DMS79 (cell line): ENCODE measurements at regions not wholly inside any gene's neighbourhood (a gene's known extent, or its start where the extent isn't known, plus 50 kb on each side); places are given as distances from the start of the nearest gene placed in this dataset.

Experiments used
- DNase-seq: peaks from one replicate; lab custom pipeline; 2025; lab: John Stamatoyannopoulos, UW

- DNase-seq = no peak
Observed at GRCh38 chr22:48579043-48579927, 1248.4 kb downstream of the BRD1 start.

DNA sequence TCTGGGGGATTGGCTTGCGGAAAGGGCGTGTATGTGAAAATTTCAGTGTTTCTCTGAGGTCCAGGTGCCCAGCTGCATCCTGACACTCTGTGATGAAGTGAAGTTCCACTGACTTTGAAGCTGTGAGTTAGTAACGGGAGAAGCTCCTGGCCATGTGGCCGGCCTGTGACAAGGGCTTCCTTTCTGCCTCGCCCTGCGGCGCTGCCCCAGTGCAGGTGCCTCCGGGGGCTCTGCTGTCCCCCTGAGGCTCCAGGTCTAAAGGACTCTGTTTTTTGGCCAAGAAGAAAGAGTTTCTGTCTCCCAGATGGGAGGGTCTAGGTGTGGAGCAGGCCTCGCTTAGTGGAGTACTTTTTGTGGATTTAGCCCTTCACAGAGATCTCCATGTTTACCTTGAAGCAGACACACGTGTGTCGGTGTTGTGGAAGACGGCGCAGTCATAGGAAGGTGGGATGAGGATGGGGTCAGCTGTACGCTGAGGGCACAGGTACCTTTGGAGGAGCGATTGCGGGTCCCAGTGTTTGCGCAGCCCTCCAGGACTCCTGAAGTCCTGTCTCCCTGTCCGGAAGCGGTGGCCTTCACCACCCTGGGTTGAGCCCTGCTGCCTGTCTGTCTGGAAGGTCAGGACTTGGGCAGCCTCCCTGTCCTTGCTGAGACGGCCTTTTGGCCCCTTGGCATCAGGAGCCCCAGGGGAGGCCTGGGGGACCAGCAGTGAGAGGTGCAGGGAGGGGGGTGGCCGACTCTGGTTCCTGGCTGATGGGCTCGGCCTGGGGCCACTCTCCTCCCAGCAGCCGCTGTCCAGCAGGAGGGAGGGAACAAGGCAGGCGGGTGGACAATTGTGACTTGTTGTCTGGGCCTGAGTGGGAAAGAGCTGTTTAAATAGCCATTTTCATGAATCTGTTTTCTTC is 1249.3 kb downstream of the BRD1 start:
- DNase-seq = no peak

GRCh38 chr22:48577691-48578090 is 1250.0 kb downstream of the BRD1 start:
- DNase-seq = no peak

DNA sequence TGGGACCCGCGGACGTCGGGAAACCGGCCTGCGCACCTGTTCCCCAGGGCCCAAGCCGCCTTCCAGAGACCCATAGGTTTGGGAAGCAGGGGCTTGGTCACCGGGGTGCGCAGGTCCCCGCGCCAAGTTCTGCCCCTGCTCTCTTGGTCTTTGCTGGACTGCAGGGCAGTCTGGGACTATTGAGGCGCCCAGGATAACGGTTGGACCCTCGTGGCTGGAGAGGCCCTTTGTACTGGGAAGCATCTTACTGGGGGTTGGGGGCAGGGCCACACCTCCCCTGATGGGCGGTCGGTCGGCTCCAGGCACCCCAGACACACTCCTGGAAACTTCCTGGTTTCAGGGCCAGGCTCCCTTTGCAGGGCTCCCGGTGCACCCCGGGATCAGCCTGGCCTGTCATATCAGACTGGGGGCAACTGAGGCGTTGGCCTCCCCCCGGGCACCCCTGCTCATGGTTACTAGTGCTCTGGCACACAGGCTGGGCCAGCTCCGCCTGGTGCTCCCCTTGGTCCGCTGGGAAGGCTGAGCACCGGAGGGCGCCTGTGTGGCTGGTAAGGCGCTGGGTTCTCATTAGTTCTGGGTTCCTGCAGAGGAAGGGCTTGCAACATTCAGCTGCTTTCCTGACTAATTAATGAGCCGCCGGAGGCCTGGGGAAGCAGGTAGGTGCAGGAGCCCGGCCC is 1250.5 kb downstream of the BRD1 start:
- no peak for DNase-seq

GRCh38 chr22:48576333-48577013 is 1251.2 kb downstream of the BRD1 start:
- no peak for DNase-seq

- DNase-seq = no peak
Observed at GRCh38 chr22:48575618-48576332, 1251.9 kb downstream of the BRD1 start.

GRCh38 chr22:48574776-48575617 is 1252.7 kb downstream of the BRD1 start:
- DNase-seq = no peak

- DNase-seq = no peak
Observed at GRCh38 chr22:48573766-48574165, 1253.9 kb downstream of the BRD1 start.

DNA sequence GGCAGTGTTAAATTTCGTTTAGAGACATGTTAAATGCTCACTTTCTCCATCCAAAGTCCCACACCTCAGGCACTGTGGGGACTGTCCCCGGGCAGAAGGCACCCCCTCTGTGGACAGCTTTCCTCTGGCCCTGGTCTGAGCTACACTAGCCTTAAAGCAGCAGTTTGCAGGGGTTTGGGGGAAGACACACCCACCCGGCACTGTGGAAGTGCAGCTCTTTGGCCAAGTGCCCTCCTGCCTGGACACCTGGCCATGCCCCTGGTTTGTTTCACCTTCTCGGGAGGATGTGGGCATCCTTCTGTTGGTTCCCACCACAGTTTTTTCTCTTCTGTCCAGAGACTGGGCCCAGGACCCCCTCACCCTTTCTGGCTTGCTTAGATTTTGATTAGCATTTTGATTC is 1254.7 kb downstream of the BRD1 start:
- no peak for DNase-seq

GRCh38 chr22:48570912-48571311 is 1256.8 kb downstream of the BRD1 start:
- no peak for DNase-seq

DNA sequence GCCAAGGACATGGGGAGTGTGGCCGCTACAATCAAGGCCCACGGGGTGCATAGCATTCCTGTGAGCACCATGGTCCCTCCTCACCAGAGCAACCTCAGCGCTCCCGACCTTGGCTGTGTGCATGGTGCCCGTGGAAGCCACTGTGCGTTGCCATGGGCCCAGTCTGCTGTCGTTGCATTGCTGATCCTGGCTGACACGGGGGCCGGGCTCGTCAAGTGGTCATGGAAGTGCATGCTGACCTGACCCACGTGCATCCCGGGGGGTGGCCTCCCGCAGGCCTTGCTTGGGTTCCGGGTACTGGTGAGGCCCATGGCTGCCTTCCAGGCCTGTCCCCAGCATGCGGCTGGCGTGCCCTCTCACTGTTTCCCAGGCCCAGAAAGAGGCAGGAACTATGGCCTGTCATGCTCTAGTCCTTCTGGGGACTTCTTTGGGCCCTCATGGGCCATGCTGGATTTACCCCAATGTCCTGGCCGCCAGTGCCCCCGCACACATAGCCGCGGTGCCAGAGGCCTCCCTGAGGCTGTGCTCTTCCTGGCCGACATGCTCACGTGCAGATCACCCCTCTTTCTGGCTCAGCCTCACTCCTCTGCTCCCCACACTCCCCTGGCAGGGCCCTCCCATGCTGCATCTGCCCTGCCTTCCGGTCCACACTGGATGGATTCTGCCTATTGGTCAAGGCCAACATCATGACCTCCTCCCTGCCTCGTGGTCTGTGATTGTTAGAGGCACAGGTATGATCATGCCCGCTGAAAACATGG is 1258.0 kb downstream of the BRD1 start:
- DNase-seq = no peak

DNA sequence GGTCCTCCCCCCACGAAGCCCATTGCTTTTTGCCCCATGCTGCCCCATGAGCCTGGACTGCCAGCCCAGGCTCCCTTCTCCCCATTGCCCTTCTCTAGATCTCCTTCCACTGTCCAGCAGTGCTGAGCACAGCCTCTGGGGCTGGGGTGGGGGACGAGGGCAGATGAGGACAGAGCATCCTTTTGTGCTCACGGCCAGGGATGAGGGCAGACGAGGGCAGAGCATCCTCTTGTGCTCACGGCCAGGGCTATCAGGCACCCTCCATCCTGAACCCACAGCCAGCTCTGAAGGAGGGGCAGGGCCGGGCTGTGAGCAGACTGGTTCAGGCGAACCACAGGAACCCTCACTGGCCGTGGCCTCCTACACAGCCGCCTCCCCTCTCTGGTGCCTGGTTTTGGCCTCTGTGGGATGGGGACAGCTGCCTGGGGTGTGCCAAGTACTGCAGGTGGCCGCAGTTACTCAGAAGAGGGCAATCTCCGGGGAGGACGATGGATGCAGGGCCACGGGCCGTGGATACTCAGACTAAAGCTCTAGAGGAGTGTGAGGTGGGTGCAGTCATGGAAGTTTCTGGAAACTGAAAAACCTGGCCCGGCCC is 1258.8 kb downstream of the BRD1 start:
- DNase-seq = no peak

DNA sequence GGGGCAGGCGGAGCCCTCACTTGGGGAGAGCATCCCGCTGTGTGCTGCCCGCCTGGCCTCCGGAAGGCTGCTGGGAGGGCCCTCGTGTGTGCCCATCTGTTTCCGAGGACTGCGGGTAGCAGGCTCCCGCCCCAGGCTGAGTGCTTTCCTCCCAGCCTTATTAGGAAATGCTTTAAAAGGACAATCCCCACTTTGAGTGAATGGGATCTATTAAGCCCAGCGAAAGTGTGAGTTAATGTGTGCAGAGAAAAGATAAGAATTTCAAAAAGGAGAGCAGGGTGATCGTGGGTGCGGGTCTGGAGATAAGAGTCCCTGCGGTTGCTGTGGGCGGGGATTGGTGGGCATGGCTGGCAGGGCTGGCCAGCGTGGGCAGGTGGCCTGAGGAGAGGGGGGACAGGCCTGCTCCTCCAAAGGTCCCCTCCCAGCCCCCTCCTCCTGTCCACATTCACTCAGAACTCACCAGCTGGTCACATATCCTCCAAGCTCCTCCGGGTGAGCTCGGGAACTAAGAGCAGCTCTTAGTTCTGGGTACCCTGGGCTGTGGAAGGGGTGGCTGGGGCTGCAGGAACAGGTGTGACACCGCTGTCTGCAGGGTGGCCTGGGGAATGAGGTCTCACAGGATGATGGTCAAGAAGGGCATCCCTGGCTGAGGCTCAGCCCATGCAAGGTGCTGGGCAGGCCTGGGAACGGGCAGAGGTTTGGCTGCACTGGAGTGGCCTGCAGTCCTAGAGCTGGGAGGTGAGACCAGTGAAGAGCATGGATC is 1260.3 kb downstream of the BRD1 start:
- DNase-seq = peak; percentile 53

DNA sequence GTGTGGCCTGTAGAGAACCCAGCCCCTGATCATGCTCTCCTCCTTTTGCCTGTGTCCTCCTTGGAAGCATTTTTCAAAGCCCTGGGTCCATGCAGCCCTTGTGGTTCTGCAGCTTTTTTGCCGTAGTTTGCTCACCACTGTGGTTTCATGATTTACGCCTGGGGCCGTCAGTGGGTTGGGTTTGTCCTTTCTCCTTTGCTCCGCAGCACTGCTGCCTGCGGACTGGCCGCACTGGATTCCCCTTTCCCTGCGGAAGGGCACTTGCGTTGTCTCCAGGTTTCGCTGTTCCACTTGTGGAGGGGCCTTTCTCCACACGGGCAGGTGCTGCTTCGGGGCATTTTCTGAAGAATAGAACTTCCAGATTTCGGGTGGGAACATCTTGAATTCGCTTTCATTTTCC is 1260.9 kb downstream of the BRD1 start:
- peak; percentile 34 for DNase-seq

DNA sequence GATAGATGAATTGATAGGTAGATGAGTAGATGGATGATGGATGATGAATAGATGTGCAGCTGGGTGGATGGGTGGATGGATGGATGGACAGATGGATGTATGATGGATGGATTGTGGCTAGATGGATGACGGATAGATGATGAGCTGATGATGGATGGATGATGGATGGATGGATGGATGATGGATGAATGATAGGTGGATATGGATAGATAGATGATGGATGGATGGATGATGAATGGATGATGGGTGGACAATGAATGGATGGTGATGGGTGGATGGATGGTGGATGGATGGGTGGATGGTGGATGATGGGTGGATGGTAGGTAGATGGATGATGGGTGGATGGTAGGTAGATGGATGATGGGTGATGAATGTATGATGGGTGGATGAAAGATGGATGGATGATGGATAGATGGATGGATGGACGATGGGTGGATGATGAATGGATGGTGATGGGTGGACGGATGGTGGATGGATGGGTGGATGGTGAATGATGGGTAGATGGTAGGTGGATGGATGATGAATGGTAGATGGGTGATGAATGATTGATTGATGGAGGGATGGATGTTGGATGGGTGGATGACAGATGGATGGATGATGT is 1261.7 kb downstream of the BRD1 start:
- DNase-seq = no peak

- DNase-seq = no peak
Observed at GRCh38 chr22:48564995-48565394, 1262.7 kb downstream of the BRD1 start.

- DNase-seq = no peak
Observed at GRCh38 chr22:48563966-48564330, 1263.7 kb downstream of the BRD1 start.
